Activated B cell treated with CpG ODN at 0.5 μM for 24 hours (primary cell): ENCODE measurements at regions not wholly inside any gene's neighbourhood (a gene's known extent, or its start where the extent isn't known, plus 50 kb on each side); places are given as distances from the start of the nearest gene placed in this dataset.

ENCODE experiments used
- ATAC-seq: fragments of 200-7000 bp; cut with Tn5 transposase; one replicate; pipeline ENCODE4 v1.10.0; 2021; ENCODE audit warnings: low read depth, mild to moderate bottlenecking, moderate library complexity
- CTCF ChIA-PET: fragments of 350-600 bp; sonication (Branson Sonifier 250); formaldehyde crosslinking; loops from one replicate; lab custom pipeline; 2021; ENCODE audit warnings: antibody characterized with exemption; lab: Charles Lee
- POLR2A ChIA-PET: fragments of 350-600 bp; sonication (Branson Sonifier 250); formaldehyde crosslinking; loops from one replicate; lab custom pipeline; 2021; ENCODE audit warnings: antibody characterized with exemption; lab: Charles Lee
- DNase-seq: peaks from one replicate; pipeline ENCODE4 v3.0.0; 2022
- H3K27ac Mint-ChIP-seq: one replicate; pipeline ENCODE4 v1.8.0; 2020; ENCODE audit warnings: mixed read lengths
- H3K27me3 Mint-ChIP-seq: one replicate; pipeline ENCODE4 v1.8.0; 2021; ENCODE audit warnings: mixed read lengths
- H3K36me3 Mint-ChIP-seq: one replicate; pipeline ENCODE4 v1.8.0; 2021; ENCODE audit warnings: low read depth, mixed read lengths
- H3K4me1 Mint-ChIP-seq: one replicate; pipeline ENCODE4 v1.8.0; 2021; ENCODE audit warnings: mixed read lengths
- H3K4me3 Mint-ChIP-seq: one replicate; pipeline ENCODE4 v1.8.0; 2020; ENCODE audit warnings: mild to moderate bottlenecking, mixed read lengths
- H3K9me3 Mint-ChIP-seq: one replicate; pipeline ENCODE4 v1.8.0; 2020; ENCODE audit warnings: mixed read lengths
- CTCF ChIP-seq: fragments of 200-600 bp; IDR thresholded peaks from one replicate; pipeline ENCODE4 v1.8.0; 2022; ENCODE audit warnings: antibody characterized with exemption, mild to moderate bottlenecking
- intact Hi-C: fragments of 100-400 bp; cut with micrococcal nuclease; formaldehyde crosslinking; loops from one replicate; pipeline ENCODE4 v1.15.1; 2024

GRCh38 chr1:94648225-94649007 lies 106.9 kb upstream of the F3 start:
- H3K27ac Mint-ChIP-seq = no peak overlapping the region
- CTCF ChIA-PET = no interaction called here
- DNase-seq = no peak
- no peak overlapping the region for H3K4me3 Mint-ChIP-seq
- no peaks in the 10 kb centered on the region for H3K9me3 Mint-ChIP-seq
- ATAC-seq = no peak
- POLR2A ChIA-PET = no interaction called here
- intact Hi-C loops = no loop called here
- no peaks in the 10 kb centered on the region for H3K4me1 Mint-ChIP-seq
- H3K36me3 Mint-ChIP-seq = no peaks in the 10 kb centered on the region
- TF ChIP-seq CTCF = no peak
- H3K27me3 Mint-ChIP-seq = peaks cover 5% of the 10 kb centered on the region

- H3K36me3 Mint-ChIP-seq = no peaks in the 10 kb centered on the region
- H3K9me3 Mint-ChIP-seq = no peaks in the 10 kb centered on the region
- H3K4me3 Mint-ChIP-seq = no peak overlapping the region
- ChIA-PET POLR2A (no interaction called here), CTCF (no interaction called here)
- no peaks in the 10 kb centered on the region for H3K4me1 Mint-ChIP-seq
- no peak overlapping the region for H3K27ac Mint-ChIP-seq
- ATAC-seq (no peak), DNase-seq (no peak)
- no peak for TF ChIP-seq CTCF
- intact Hi-C loops = no loop called here
- peaks cover 3% of the 10 kb centered on the region for H3K27me3 Mint-ChIP-seq
These were observed 105.4 kb upstream of the F3 start for GRCh38 chr1:94646786-94647555.

- H3K27ac Mint-ChIP-seq = no peak overlapping the region
- no peak overlapping the region for H3K4me3 Mint-ChIP-seq
- ATAC-seq (no peak), DNase-seq (no peak)
- intact Hi-C loops = no loop called here
- H3K9me3 Mint-ChIP-seq = no peaks in the 10 kb centered on the region
- H3K4me1 Mint-ChIP-seq = no peaks in the 10 kb centered on the region
- H3K36me3 Mint-ChIP-seq = no peaks in the 10 kb centered on the region
- ChIA-PET CTCF (no interaction called here), POLR2A (no interaction called here)
- TF ChIP-seq CTCF = no peak
- H3K27me3 Mint-ChIP-seq = peaks cover 3% of the 10 kb centered on the region
These were observed 104.6 kb upstream of the F3 start for GRCh38 chr1:94646141-94646643.

- Mint-ChIP-seq H3K36me3 (no peaks in the 10 kb centered on the region), H3K4me3 (no peak overlapping the region), H3K4me1 (no peaks in the 10 kb centered on the region), H3K27me3 (peaks cover 3% of the 10 kb centered on the region), H3K27ac (no peak overlapping the region), H3K9me3 (peaks cover 4% of the 10 kb centered on the region)
- ChIA-PET POLR2A (no interaction called here), CTCF (no interaction called here)
- no peak for ATAC-seq
- no peak for DNase-seq
- intact Hi-C loops = no loop called here
- no peak for TF ChIP-seq CTCF
These were observed 102.8 kb upstream of the F3 start for GRCh38 chr1:94644352-94644751.

DNA sequence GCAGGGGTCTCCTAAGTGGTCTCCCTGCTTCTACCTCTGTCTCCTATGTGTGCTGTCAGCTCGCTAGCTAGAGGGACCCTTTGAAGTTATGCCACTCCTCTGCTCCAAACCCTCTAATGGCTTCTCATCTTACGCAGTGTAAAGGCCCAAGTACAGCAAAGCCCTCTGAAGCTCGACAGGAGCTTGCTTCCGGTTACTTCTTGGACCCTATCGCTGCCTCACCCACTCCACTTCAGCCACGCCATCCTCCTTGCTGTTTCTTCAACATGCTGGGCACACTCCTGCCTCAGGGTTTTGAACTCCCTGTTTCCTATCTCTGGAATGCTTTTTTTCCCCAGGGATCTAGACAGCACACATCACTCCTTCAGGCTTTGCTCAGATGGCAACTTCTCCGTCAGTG lies 102.3 kb upstream of the F3 start:
- Mint-ChIP-seq H3K36me3 (no peaks in the 10 kb centered on the region), H3K9me3 (peaks cover 4% of the 10 kb centered on the region), H3K27me3 (peaks cover 3% of the 10 kb centered on the region), H3K27ac (no peak overlapping the region), H3K4me3 (no peak overlapping the region), H3K4me1 (no peaks in the 10 kb centered on the region)
- POLR2A ChIA-PET = no interaction called here
- no peak for DNase-seq
- TF ChIP-seq CTCF = no peak
- CTCF ChIA-PET = no interaction called here
- no peak for ATAC-seq
- intact Hi-C loops = no loop called here
